ENCODE measurements at regions not wholly inside any gene's neighbourhood (a gene's known extent, or its start where the extent isn't known, plus 50 kb on each side); places are given as distances from the start of the nearest gene placed in this dataset.

GRCh38 chr18:77949355-77949973 lies 699.8 kb downstream of the GALR1 start:
- POLR2A ChIA-PET: no interaction called here
- CTCF ChIA-PET: no interaction called here

DNA sequence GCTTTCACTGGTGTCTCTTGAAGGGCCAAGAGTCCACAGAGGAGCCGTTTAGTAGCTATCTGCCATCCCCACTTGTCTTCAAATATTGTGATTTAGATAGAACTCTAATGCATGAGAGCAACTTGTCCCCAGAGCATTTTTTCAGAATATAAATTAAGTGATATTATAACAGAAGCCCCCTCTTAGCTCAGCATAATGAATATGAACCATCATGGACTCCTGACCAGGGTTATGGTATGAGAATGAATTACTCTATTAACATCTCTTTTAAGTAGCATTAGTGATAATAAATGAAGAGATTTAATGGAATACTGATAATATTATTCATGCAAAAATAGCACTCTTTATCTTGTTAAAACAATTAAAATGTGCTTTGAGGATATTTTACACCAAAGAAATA lies 709.6 kb downstream of the GALR1 start:
- ChIA-PET POLR2A (no interaction called here), CTCF (no interaction called here)

- ChIA-PET CTCF (no interaction called here), POLR2A (no interaction called here)
Measured at GRCh38 chr18:77960791-77961410, 711.3 kb downstream of the GALR1 start.

GRCh38 chr18:77967071-77967470 lies 717.4 kb downstream of the GALR1 start:
- POLR2A ChIA-PET: no interaction called here
- CTCF ChIA-PET: no interaction called here

- ChIA-PET POLR2A (no interaction called here), CTCF (no interaction called here)
Measured at GRCh38 chr18:77967791-77968190, 718.1 kb downstream of the GALR1 start.

GRCh38 chr18:77969972-77970371 lies 720.3 kb downstream of the GALR1 start:
- POLR2A ChIA-PET: no interaction called here
- CTCF ChIA-PET: no interaction called here

GRCh38 chr18:77970814-77971213 lies 721.2 kb downstream of the GALR1 start:
- ChIA-PET POLR2A (no interaction called here), CTCF (no interaction called here)

- ChIA-PET POLR2A (no interaction called here), CTCF (no interaction called here)
Measured at GRCh38 chr18:77973745-77974144, 724.1 kb downstream of the GALR1 start.

GRCh38 chr18:77974329-77974728 lies 724.7 kb downstream of the GALR1 start:
- CTCF ChIA-PET: no interaction called here

DNA sequence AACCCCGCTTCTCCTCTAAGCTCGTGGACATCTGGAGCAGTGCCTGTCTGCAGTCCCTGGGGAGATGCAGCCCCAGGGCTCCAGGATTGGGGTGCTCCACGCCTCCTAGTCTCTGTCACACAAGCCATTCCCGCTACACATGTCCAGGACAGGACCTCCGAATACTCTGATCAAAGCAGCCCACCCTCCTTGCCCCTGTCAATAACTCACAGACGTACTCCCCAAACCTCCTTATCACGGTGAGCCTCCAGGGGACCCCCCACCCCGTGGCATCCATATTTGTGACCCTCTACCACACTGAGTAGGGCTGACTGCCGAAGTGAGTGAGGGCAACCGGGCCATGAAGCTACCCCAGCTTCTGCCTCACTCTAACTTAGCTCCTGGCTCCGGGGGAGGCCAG lies 727.7 kb downstream of the GALR1 start:
- ChIA-PET POLR2A (no interaction called here), CTCF (no interaction called here)

More at GRCh38 chr18:77974329-77974728, 724.7 kb downstream of the GALR1 start:
- POLR2A ChIA-PET: no interaction called here

DNA sequence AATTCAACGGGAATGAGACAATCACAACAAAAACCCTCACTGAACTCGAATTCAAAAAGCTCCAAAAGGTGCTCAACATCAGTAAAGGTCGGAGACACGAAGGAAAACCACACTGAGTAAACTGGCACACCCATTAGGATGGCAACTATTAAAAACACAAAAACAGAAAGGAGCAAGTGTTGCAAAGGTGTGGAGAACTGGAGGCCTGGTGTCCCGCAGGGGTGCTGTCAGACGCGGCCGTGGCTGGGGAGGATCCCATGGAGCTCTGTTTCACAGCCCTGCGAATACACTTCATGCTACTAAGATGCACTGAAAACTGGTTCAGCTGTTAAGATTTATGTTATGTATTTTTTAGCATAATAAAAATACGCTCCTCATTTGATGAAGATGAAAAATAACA lies 730.6 kb downstream of the GALR1 start:
- ChIA-PET CTCF (no interaction called here), POLR2A (no interaction called here)

DNA sequence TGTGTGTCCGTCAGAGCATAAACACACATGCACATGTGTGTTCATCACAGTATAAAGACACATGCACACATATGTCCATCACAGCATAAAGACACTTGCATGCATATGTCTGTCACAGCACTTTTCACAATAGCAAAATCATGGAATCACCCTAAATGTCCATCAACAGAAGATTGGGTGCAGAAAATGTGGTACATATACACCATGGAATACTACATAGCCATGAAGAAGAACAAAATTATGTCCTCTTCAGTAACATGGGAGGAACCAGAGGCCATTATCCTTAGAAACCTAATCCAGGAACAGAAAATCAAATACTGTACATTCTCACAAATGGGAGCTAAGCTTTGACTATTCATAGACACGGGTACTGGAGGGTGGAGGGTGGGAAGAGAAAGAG lies 732.2 kb downstream of the GALR1 start:
- CTCF ChIA-PET: no interaction called here
- POLR2A ChIA-PET: no interaction called here

DNA sequence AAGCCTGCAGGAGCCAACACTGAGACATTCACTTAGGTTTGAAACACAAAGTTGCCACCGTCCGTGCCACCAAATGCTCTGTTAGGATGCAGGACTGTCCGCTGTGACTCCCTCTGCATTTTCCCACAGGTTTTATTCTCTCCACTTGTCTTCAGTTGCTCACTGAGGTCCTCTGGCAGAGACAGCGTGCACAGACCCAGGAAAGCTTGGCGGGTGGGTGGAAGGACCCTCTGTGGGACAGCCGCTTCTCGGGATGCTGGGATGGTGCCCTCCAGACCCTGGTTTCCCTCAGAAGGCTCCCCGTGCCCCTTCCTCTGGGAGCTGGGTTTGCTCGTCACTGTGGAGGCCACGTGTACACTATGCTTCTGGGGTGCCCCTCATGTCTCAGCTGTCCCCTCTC lies 733.6 kb downstream of the GALR1 start:
- CTCF ChIA-PET: no interaction called here
- POLR2A ChIA-PET: no interaction called here

DNA sequence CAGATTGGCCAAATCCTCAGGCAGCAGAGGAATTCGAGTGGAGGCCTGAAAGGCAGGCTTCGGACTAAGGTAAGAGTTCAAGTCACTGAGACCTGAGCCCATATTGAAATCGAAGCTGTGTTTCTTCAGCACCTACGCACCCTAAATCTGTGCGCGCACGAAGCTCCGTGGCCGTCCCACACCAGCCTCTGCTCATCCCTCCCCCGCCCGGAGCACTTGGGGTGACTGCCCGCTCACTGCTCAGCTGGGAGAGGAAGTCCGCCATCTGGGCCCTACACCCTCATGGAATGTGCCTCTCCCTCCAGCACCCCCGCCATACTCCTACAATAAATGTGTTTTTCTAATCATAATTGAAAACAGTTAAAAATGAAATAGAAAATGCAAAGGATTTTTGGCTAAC lies 734.5 kb downstream of the GALR1 start:
- POLR2A ChIA-PET: no interaction called here
- CTCF ChIA-PET: no interaction called here

DNA sequence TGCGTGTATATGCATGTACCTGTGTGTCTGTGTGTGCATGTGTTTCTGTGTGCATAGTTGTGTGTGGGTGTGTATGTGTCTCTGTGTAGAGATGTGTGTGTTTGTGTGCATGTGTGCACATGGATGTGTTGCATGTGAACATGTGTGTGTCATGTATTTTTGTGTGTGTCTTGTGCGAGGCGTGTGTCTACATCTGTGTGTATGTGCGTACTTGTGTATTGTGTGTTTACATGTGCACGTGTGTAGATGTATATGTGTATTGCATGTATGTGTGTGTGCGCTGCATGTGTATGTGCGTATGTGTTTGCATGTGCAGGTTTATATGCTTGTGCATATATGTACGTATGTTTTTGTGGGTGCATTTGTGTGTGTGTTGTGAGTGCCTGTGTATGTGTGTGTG lies 735.2 kb downstream of the GALR1 start:
- ChIA-PET POLR2A (no interaction called here), CTCF (no interaction called here)

DNA sequence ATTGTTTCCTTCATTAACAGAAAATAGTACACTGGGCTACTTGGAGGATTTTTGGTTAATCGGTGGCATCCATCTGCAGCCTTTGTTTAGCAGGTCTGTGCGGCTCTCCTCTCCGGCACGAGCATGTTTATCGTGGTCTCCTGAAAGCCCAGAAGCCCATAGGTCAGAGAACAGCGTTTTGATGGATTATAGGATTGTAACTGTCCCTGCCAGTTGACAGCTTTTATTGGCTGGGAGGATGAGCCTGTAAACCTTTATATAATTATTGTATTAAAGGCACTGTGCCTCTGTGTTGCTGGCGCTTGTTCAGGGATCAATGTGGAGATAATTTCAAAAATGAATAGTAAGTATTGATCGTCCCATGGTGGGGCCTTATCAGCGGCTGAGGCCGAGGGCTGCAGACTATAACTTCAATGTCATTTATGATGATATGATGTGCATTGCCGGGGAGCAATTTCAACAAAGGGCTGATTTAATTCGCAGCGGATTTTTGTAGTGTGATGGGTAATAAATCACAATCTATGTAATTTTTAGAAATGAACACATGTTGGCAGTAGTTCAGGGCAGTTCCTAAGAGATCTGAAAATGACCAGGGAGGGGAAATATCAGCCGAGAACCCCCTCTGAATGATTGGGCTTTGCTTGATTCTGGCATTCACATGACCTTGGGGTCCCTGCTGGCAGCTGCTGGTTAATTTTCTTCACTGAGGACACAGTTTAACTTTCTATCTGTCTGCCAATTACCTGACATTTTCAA lies 736.1 kb downstream of the GALR1 start:
- ChIA-PET CTCF (no interaction called here), POLR2A (no interaction called here)

DNA sequence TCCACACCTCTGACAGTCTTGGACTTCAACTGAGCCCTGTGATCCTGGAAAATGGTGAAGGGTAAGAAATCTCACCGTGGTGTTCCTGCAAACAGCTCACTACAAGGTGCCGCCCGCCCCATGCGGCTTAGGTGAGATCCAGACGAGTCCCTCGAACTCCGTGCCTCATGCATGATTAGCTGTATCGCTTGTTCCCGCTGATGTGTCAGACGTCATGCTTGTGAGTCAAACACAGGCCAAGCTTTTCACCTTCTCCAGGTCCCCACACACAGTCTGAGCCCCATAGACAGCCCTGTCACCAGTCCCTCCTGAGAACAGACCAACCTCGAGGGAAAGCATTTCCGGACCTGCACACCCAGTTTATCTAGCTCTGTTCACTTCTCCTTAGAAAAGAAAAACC lies 740.5 kb downstream of the GALR1 start:
- POLR2A ChIA-PET: no interaction called here
- CTCF ChIA-PET: no interaction called here

DNA sequence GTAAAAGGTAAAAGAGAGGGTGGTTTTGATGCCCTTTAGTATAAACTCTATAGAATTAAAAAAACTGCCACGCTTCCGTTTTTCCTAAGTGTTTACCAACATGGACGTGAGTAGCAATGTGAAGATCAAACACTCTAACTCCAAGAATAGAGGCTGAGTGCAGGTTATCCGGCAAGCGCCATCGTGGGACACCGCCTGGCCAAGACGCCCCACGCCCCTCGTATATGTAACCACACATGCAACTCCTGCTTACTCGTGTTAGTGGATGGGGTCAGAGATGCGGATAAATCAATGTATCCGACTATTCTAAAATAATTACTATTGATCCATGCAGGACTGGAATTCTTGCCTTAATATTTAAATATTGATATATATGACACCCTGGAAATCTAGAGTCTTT lies 741.3 kb downstream of the GALR1 start:
- ChIA-PET CTCF (no interaction called here), POLR2A (no interaction called here)

DNA sequence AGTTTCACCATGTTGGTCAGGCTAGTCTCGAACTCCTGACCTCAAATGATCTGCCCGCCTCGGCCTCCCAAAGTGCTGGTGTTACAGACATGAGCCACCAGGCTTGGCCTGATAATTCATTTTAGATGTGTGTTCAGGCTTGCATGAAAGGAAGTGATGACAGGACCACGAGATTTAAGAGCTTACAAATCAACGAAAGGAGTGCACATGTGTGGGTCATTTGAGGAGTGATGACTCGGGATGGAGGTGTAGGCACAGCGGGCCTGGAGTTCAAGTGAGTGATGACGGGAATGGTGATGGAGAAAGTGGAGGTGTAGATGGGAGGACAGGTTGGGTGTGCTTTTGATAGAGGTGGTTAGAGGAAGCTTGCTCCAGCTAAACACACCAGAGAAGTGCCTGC lies 742.4 kb downstream of the GALR1 start:
- POLR2A ChIA-PET: no interaction called here

DNA sequence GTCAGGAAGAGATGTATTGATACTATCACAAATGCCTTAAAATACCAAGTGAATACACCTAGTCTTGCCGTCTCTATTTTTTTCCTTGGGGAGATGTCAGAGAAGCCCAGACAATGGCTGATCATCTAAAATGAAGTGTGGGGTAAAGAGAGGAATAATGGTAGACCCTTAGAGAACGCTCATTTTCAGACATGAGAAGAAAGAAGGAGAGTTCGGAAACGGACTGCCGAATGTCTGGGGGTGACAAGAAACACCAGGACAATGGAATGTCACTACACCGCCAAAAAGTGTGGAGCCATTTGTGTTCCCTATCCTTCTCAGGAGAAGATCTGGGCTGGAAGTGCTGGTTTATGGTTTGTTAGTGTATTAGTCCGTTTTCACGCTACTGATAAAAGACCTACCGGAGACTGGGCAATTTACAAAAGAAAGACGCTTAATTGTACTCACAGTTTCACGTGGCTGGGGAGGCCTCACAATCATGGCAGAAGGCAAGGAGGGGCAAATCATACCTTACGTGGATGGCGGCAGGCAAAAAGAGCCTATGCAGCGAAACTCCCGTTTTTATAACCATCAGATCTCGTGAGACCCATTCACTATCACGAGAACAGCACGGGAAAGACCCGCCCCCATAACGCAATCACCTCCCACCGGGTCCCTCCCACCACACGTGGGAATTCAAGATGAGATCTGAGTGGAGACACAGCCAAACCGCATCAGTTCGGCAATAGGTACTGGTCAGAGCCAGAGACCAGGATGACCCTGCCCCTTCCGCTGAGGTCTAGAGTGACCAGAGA lies 743.7 kb downstream of the GALR1 start:
- CTCF ChIA-PET: no interaction called here
- POLR2A ChIA-PET: no interaction called here

More for the DNA sequence above, 742.4 kb downstream of the GALR1 start:
- CTCF ChIA-PET: no interaction called here

DNA sequence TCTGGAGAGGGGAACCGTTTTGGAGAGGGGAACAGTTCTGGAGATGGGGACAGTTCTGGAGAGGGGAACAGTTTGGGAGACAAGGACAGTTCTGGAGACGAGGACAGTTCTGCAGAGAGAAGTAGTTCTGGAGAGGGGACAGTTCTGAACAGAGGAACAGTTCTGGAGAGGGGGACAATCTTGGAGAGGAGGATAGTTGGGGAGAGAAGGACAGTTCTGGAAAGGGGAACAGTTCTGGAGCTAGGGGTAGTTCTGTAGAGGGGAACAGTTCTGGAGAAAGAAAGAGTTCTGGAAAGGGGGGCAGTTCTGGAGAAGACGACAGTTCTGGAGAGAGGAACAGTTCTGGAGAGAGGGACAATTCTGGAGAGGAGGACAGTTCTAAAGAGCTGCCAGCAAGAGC lies 745.9 kb downstream of the GALR1 start:
- ChIA-PET POLR2A (no interaction called here), CTCF (no interaction called here)
